ENCODE measurements at regions not wholly inside any gene's neighbourhood (a gene's known extent, or its start where the extent isn't known, plus 50 kb on each side); places are given as distances from the start of the nearest gene placed in this dataset.

DNA sequence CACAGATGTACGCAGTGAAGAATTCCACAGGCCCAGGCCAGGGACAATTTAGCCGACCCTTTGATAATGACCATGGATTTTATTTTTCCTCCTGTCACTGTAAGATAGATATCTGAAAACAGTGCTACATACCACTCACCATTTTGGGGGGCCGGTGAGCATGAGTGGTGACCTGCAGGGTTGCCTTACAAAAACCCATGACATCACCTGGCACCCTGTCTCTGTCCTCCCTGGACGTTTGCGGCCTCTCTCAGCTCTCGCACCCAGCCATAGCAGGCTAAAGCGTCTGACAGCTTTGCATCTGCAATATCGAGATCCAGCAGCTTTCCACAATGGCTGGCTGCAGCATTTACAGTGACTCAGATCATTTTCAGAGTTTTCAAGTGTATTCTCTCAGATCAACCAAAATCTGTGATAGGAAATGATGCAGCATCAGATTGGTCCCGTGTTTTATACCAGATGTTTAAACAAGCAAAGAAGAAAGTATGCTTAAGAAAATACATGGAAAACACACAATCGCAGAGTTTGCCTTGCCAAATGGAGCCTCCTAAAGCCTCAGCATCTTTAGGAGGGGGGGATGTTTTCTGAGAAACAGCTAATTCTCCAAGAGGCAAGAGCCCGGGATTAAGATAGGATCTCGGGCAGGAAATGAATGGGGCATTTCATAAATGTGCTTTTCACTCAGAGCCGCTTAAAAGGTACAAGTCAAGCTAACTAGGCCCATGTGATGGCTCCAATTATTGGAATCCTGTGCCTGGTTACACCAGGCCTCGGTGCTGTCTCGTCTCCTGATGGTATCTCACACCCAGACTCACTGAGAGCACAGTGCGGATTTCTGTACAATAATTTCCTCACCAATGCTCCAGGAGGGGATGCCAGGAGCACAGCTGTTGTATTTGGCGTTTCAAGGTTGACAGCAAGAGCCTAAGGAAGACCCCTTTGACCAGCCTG is 257.3 kb downstream of the XXYLT1 start:
- DNase-seq (ENCODE audit: low spot score), result no peak

DNA sequence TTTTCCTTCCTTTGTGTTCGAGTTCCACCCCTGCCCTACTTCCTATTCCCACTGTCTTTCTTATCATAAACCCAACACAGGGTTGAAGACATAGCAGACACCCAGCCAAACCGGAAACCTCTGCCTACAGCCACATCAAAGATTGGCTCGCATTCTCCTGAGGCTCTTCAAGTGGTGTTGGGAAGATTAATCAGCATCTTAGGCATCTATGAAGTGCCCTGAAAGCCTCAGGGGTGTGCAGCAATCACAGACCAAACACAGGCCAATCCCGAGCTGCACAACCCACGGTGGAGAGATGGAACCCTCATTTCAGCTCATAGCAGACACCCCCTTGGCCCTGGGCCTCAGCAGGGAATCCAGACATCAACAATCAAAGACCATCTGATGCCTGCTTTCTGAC is 255.9 kb downstream of the XXYLT1 start:
- DNase-seq (ENCODE audit: low spot score), result no peak

DNA sequence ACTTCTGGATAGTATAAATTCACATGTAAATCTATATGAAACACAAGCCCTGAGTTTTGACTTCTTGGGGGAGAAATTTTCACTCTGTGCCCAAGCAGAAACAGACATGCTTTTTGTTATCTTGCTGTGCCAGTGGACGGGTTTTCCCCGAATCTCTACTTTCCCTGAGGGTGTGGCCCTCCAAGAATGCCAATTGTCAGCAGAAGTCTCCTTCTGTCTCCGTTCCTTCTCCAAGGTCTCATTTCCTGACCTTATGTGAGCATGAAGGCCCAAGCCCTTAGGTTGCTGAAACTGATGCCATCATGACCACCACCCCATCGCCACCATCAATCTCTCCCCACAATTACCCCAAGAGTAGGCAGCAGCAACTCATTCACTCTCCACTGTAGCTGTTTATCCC is 253.8 kb downstream of the XXYLT1 start:
- DNase-seq (ENCODE audit: low spot score), result no peak
